CD4-positive, alpha-beta T cell treated with Interleukin-12 subunit alpha and Interleukin-12 subunit beta, for 1 hour (primary cell): ENCODE measurements at regions not wholly inside any gene's neighbourhood (a gene's known extent, or its start where the extent isn't known, plus 50 kb on each side); places are given as distances from the start of the nearest gene placed in this dataset.
"Not testable (repeated sequence)": the region's sequence is repeated elsewhere in the genome, so short reads cannot be mapped to it uniquely, and the experiment has no call there.

Source experiments
- DNase-seq: peaks from one replicate; pipeline ENCODE4 v3.0.0-alpha.2; 2020

DNA sequence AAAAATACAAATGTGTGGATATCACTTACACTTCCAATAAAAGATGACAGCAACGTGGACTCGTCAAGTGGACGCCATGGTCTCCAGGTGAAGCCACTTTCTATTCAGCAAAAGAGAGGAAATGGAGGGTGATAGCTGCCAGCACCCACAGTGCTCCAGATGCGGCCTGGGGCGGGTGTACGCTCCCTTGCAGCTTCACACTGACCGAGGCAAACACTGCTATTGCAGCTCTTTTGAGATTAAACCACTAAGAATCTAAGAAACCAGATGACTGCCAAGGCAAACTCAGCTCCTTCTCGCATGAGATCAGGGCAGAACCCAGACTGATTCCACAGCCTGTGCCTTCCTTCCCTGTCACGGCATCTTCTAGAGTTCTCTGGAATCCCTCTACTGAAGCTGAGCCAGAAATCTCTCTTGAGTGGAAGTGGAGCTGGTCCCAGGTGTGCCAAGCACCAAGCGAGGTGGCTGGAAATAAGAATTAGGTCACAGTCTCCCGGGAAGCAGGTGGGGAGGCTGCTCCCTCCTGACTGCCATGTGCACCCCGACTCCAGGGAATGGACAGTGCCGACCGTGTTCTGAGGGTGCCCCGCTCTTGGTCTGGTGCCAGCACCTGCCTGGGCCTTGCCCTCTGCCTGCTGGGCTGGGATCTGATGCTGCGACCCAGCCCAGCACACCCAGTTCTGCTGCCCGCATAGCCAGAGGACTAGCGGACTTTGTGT is 90.1 kb upstream of the AFDN start:
- no peak for DNase-seq

DNA sequence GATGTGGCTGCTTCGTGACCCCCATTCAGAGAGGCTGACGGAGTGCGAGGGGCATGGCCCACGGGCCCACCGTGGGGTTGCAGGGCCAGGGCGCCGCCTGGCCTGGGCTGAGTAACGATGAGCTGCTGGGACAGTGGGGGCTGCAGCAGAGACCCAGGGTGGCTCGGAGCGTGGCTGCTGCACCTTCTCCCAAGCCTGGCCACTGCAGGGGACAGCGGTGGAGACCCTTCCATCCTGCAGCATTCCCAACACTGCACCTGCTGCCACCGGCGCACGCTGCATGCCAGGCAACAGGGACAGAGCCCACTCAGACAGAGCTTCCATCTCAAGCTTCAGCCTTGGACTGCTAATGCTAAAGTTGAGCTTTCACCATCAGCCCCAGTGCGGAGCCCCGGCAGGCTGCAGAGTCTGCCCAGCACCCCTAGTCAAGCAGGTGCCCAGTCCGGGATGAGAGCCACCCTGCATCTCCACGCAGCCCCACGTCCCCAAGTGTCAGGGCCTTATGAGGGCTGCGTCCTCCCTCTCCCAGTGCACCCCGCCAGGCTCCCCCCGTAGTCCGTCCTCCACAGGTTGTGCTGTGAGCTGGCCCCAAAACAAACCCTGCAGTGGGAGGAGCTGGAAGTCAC is 89.4 kb upstream of the AFDN start:
- no peak for DNase-seq

DNA sequence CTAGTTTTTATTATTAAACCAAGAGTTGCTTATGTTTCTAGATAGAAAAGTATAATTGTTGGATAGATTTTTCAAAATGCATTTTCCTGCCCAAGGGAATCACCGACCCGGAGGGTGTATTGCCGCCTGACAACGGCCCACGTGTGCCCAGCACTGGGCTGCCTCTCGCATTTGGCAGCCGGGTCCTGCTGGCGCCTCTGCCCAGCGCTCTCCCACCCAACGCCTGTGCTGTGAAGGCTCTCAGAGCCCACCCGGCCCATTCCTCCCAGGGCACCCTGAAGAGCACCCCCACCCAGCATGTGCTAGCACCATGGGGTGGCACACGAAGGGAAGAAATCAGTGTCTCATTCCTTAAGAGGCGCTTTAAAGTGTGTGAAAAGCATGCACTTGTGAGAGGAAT is 88.3 kb upstream of the AFDN start:
- DNase-seq, result no peak

DNA sequence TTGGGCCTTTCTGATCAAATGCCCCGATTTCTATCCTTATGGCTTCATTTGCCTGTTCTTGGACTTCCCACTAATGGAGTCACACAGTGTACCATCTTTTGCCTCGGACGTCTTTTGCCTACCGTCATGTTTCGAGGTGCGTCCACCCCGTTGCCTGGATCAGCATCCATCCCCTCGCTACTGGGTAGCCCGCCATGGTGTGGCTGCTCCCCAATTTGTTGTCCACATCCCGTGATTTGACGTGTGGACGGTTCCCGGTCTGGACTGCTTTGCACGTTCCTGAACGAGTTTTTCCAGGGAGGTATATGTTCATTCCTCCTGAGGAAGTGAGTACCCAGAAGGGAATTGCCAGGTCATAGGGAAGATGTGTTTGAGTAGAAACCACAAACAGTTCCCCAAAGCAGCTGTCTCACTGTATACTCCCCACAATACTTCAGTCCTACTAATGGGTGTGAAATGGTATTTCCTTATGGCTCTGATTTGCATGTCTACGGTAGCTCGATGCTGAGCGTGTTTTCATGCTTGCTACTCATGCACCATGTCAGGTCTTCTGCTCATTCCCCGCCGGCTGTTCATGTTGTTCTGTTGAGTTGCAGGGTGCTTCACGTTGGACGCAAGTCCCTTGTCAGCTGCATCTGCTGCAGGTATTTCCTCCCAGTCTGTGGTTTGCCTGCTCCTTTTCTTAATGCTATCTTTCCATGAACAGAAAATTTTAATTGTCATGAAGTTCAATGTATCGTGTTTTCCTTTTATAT is 86.8 kb upstream of the AFDN start:
- DNase-seq, result no peak

DNA sequence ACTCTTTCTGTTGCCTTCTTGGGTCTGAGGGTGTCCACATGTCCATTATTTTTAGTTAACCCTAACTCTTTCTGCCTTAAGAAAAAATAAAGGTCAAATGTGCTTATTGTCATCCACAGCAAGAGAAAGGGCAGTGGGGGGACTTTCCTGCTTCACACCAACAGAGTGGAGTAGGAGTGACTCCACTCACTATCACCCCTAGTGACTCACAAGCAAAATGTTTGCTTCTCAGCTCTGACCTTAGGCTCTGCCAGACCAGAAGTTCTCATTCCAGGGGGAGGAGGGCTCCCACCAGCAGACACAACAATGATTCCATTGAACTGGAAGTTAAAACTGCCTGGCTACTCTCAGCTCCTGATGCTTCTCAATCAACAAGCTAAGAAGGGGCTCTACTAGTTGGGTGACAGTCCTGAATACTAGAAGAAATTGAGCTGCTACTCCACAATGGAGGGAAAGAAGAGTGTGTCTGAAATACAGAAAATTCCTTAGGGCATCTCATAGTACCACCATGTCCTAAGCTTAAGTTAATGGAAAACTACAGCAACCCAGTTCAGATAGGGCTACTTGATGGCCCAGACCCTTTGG is 83.9 kb upstream of the AFDN start:
- no peak for DNase-seq

DNA sequence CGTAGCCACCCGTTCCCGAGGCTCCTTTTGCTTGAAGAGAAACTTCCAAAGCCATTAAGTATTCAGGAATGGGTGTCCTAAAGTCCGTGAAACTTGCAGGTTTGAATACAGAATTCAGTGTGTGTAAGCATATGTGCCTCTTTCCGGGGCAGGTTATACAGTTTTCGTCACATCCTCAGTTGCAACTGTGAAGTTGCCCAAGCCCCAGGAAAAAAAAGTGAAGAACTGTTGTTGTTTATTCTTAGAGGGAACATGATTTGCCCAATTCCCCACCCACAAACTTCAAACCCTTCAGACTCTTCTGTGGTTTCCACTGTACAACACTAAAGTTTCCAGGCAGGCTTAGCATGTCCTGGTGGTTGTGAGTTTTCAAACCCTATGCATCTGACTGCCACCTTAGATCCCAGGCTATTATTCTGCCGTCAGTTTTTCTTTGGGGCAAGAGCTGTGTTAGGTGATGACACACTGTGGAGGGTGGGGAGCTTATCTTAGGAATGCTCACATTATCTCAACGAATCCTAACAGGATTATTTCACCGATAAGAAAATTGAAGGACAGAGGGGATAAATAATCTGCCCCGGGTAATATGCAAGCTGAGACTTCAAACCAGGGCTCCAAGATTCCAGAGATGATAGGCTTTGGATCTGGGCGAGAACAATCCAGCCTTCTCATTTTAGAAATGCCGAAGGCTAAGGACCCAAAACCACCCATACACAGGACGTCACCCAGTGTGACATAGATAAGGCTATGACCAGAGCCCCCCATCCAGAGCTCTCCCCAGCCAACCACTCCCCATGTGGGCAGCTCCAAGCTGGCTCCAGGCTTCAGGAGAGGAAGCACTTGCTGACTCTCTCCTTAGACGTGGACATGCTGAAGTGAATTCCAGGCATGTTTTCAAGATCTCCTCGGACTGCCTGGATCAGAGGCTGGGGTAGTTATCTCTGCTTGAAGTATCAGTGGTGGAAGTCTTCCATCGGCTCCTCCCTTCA is 81.7 kb upstream of the AFDN start:
- DNase-seq, result no peak

DNA sequence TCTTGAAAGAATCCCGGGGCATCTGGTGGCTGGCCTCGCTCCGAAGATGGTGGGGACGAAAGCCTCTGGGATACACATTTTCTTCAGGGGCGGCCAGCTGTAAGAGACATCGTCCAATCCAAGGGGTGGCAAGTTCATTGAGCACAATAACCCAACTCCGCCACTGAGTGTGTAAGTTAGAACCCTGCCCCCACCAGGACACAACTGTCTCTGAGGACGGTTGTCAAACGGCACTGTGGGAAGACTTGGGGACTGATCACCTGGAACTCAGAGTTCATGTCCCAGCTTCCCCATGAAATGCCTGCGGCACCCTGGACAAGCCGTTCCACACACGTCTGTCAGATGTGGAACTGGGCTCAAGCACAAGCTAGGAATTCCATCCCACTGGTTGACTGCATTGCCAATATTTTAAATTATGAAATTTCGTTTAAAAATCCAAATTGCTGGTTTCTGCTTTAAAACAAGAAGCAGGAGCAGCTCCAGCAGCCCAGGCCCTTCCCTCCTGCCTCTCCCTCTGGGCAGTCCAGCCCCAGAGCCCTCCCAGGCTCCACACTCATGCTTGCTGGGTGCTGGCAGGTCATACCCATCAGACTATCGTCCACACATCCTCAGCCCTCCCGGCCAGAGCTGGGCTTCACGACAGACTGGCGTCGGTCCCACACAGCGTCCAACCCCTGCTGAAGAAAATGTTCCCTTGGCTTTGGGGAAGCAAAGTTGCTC is 80.9 kb upstream of the AFDN start:
- no peak for DNase-seq

DNA sequence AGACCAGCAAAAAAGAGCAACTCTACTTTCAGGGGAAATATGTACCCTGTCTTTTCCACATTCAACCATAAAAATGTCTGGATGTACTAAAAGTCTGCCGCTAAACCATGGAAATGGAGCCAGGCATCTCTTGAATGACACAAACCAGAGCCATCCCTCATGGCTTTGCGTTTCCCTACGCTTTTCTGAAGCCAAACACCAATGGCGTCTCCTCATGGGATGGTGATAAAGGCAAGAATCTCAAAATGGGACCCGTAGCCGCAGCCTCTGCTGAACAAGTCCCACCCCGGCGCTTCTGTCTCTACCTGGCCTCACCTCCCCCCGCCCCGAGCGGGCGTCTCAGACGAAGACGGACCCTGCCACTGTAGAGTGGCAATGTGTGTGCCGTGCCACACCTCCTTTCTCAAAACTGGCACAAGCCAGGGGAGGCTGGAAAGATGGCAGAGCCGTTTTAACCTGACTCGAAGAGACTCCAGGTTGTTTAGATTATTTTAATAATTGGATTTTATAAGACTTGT is 80.3 kb upstream of the AFDN start:
- no peak for DNase-seq

DNA sequence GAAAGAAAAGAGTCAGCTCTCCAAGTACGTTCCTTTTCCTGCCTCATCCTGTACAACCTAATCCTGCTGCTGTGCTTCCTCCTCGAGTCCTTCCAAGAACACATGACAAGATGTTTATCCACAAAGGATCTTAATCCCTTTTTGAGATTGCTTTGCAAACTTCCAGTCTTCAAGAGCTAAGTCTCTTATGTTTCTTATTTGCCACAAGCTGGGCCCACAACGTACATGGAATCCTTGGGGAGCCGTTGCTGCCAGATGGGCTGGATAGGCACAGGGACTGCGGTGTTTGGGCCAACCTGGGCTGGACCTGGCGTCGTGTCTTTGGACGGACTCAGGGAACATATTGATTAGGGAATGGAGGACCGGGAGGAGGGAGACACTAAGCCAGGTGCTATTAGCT is 79.7 kb upstream of the AFDN start:
- no peak for DNase-seq

DNA sequence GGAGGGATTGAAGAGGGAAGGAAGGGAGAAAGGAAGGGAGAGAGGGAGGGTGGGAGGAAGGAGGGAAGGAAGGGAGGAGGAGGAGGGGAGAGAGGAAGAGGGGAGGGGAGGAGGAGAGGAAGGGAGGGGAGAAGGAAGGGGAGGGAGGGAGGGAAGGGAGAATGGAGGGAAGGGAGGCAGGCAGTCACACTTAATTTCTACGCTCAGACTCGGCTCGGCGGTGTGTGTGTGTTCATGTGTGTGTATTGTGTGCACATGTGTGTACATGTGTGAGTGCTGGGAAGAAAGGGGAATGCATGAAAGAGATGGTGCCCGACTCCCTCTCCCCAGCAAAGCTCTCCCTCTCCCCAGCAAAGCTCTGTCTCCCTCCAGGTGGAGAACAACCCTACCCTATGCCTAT is 79.1 kb upstream of the AFDN start:
- DNase-seq, result no peak

DNA sequence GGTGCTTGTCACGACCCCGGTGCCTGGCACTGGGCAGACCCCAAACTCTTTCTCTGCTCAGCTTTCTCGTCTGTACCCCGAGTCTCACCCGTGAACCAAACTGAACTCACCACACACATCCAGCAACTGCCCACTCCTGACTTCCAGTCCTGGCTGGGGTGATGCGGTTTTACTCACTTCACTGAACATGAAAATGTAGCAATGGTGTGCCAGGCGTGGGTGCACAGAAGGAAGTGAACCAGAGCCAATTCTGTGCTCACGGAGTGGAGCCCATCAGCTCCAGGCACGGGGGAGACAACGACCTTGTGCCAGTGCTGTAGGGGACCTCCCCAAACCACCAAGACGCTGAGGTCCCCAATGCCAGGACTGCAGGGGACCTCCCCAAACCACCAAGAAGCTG is 78.7 kb upstream of the AFDN start:
- no peak for DNase-seq

DNA sequence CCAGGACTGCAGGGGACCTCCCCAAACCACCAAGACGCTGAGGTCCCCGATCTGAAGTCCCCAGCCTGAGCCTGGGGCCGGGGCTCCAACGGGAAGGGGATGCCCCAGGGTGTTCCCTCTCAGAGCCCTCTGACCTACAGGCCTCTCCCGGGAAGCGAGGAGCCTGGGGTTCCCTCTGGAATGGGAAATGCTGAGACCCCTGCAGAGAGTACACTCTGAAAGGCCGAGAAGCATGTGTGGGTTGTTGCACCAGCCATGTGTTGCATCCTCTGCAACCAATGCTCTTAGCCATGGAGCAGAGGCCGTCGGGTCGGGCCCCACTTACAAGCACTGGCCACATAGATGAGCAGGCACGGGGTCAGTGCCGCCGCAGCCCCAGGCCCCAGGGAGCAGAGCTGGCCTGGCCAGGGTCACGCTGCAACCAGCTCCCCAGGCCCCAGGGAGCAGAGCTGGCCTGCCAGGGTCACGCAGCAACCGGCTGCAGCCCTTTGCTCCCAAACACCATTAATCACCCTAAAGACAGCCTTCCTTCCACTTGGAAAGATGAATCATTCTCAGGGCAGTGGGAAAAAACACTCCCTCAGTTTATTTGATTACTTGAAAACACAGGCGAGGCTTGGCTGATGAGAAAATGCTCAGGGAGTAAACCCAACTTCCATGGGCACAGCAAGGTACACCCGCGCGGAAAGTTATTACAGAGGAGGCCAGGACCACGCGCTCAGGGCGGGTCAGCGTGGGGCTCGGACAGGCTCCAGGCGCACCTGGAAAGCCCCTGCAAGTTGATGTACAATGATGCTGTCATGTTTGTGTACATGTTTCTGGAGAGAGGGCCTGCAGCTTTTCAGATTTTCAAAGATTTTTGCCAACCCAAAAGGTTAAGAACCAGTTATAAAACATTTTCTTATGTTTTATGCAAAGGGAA is 78.0 kb upstream of the AFDN start:
- DNase-seq, result no peak

DNA sequence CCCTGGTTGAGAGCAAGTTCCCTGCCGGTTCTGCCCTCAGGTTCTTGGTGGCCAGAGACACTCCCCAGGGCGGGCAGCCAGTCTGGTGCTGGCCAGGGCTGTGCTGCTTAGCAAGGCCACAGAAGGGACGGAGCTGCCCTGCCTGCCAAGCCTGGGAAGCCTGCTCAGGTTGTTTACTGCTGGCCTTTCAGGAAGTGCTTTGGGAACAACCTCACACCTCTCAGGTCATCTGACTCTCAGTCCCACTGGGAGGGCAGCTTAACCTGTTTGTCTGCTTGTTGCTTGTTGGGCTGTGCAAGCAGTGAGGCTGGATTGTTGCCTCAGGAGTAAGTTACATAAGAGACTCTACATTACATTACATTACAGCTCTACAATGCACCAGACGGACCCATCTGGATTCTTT is 75.8 kb upstream of the AFDN start:
- DNase-seq, result no peak

DNA sequence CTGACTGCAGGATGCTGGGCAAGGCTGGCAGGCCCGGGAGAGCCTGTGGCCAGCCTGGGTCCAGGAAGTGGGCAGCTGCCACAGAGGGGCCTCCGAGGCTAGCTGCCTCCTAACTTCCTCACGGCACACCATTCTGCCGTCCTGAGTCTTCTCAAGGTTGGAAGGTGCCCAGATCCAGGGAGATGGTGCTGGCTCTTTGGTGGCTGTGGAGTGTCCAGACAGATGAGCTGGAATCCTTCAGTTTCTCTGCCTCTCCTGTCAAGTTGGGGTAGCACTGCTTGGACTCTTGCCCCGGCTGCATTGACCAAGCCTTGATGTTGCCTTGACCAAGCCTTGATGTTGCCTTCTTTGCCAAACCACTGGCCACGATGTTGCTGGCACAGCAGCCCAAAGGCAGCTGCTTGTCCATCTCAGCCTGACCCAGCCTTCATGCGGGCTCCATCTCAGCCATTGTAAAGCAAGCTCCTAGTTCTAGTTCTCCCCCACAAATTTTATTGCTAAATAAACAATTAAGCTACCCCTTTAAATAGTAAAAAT is 75.1 kb upstream of the AFDN start:
- DNase-seq, result no peak

DNA sequence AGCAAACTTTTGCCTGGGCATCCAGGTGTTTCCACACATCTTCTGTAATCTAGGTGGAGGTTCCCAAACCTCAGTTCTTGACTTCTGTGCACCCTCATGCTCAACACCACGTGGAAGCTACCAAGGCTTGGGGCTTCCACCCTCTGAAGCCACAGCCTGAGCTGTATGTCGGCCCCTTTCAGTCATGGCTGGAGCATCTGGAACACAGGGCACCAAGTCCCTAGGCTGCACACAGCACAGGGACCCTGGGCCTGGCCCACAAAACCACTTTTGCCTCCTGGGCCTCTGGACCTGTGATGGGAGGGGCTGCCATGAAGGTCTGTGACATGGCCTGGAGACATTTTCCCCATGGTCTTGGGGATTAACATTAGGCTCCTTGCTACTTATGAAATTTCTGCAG is 73.4 kb upstream of the AFDN start:
- DNase-seq, result not testable (repeated sequence)

DNA sequence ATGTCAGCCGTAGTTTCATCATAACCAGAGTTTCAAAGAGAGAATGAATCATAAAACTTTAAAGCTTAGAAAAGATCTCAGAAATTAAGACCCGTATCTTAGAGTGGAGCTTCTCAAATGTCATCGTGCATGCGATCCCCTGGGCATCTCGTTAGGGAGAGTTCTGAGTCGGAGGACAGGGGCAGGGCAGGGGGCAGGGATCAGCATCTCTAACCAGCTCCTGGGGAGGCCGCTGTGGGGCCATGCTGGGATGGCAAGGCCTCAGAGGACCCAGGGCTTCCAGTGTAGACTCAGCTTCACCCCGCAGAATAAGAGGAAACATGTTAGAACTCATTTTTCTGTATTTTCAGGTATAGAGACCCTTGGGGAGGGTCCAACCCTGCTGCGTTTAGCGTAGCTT is 72.0 kb upstream of the AFDN start:
- DNase-seq, result no peak

DNA sequence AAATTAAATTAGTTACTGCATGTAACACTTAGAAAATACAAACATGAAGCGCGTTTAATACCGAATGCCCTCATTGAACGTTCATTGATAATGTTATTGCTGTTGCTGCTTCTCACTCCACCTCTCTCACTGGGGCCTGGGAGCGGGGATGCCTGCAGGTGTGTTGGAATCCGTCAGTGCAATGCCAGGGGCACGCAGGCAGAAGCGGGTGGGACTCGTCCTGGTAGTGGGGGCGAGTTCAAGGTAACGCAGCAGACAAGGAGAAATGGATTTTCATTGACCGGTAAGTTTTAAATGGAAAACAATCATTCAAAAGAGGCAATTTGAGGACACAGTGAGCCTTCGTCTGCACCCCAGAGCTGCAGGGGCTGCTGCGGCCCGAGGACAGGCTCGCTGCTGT is 71.2 kb upstream of the AFDN start:
- DNase-seq, result no peak

DNA sequence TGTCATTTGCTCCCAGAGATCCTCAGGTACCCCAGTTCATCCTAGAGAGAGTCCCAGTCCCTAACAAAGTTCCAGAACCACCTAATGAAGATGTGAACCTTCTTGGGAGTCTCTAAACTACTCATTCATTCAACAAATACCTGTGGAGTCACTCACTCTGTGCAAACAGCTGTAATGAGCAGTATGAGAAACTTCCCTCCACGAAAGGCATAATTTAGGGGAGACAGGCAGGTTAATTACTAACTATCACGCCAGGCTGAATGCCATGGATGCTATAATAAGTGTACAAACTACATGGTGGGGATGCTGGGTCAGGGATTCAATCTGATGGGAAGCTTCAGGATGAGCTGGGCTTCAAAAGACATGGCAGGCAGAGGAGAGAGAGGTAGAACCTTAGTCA is 70.1 kb upstream of the AFDN start:
- no peak for DNase-seq

DNA sequence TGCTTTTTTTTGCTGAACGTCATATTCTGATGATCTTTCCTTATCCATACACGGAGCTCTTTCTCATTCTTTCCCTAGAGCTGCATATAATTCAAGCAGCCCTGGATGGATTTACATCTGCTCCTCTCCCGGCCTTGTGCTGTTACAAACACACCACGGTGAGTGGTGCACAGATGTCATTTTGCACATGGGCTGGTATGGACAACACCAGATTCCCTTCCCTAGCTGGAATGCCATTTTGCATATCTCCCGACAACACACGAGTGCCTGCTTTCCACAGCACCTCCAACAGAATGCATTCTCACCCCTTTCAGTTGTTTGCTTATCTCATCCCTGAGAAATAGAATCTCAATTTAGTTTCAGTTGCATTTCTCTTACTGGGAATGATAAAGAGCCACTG is 69.5 kb upstream of the AFDN start:
- DNase-seq, result no peak

DNA sequence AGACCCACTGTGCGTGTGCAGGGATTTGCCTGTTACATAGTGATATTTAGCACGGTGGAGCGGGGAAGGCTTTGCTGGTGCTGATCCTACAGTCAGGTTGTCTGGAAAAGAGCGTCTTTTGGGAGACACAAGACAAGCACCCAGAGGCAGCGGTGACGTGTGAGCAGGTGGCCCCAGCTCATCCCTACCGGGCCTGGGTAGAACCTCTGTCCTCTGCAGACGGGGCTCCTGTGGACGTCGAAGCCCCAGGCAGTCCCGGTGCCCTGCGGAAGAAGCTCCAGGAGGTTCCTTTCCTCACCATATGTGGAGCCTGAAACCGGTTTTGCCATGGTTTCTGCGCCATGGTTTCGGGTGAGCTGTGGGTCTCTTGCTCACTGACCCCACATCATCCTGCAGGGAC is 68.9 kb upstream of the AFDN start:
- DNase-seq, result no peak
